Anterior cingulate cortex (tissue), 58 donors: ENCODE measurements at regions not wholly inside any gene's neighbourhood (a gene's known extent, or its start where the extent isn't known, plus 50 kb on each side); places are given as distances from the start of the nearest gene placed in this dataset.
A peak's percentile ranks its signal among the peaks of the same experiment; 100 is the strongest.

Experiments used
- DNase-seq, 58 donors: peaks; one replicate each; lab custom pipeline; 2025; lab: John Stamatoyannopoulos, UW

DNA sequence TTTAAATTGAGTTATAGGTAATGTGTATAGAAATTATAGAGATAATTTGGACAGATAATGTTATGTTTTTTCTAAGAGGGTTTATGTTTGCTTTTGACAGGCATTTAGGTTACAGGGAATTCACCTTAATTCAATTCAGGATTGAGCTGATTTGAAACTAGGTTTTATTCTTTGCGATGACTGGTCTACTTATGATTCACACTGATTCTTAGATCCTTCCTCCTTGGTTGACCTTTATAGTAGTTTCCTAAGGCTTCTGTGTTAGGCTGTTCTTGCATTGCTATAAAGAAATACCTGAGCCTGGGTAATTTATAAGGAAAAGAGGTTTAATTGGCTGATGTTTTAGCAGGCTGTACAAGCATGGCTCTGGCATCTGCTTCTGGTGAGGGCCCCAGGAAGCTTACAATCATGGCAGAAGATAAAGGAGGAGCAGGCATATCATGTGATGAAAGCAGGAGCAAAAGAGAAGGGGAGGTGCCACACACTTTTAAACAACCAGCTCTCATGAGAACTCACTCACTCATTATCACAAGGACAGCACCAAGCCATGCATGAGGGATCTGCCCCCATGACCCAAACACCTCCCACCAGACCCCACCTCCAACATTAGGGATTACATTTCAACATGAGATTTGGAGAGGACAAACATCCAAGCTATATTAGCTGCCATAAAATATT, 155.0 kb upstream of the SFRP2 start:
- no peak for DNase-seq

DNA sequence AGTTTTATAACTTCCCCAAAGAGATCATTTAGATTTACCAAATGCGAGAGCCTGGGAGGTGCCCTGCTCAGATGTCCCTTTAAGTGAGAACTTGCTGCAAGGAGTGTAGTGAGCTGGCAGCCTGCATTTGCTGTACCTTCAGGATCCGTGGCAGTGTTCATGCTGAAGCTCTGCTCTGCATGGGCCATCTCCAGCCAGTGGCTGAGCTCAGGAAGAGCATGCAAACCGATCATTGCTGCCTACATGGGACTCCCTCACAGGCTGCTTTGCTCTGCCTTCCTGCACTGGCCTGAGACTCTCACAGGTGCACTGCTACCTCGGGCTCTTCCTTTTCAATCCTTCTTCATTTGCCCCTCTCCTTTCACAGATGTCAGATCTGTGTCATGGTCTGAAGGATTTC, 152.0 kb upstream of the SFRP2 start:
- DNase-seq, result no peak

DNA sequence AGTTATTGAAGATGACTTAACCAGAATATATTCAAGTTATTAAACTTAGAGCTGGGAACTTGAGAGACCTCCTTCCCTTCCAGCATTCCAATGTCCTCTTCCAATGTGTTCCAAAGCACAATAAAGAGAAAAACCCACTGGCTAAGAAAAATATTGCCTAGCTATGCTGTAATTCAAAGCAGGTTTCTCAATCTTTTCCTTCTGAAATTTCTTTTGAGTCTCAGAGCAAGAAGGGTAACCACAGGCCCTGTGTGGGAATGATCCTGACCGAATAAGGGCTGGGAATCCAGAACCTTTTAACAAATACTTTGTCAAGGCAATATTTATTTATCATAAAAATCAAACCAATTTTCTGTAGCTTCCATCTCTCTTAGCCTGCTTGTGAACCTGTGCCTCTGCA, 150.7 kb upstream of the SFRP2 start:
- no peak for DNase-seq

DNA sequence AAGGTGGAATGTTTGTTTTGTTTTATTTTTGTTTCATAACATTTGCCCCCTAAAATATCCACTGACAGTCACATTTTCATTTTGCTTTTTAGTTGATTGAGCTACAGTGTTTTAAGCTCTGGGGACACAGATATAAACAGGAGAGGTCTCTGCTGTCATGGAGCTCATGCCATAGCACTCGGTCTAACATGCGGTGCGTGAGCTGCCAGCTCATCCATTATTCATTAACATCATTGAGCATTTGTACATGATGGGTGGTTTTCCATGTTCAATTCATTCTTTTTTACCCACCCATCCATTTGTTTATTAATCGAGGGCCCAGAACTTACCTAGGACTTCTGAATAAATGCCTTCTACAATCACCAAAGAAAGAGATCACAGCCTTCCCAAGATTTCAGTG, 150.1 kb upstream of the SFRP2 start:
- DNase-seq, result no peak

DNA sequence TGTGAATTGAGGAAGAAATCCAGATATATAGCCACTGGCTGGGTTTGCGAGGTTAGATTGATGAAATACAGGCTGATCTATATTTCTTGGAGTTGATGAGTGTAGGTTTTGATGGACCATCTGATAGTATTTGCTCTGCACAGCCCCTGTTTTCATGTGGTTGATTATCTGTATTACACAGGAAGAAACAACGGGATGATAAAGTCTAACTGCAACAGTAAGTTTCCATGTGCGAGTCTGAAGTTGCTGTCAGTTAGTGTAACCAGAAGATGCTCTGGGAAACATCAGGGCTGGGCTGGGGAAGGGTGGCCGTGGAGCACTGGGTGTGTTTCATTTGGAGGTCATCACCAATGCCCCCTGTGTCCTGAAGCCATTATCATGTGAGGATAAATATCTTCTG, 148.4 kb upstream of the SFRP2 start:
- DNase-seq, result no peak

DNA sequence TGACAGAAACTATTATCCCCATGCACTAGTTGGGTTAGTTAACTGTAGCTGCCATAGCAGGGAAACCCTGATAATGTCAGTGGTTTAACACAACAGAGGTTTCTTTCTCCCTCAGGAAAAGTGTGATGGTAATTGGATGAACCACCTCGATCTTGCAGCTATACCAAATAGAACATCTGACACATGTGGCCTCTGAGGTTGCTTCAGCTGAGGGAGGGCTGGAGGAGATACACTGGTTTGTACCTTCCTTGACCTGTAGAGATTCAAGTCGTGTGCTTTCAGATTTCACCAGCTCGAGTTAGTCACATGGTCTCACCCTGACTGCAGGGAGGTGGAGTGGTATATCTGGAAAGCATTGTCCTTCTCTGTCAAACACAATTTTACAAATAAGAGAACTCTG, 147.2 kb upstream of the SFRP2 start:
- DNase-seq, result no peak

DNA sequence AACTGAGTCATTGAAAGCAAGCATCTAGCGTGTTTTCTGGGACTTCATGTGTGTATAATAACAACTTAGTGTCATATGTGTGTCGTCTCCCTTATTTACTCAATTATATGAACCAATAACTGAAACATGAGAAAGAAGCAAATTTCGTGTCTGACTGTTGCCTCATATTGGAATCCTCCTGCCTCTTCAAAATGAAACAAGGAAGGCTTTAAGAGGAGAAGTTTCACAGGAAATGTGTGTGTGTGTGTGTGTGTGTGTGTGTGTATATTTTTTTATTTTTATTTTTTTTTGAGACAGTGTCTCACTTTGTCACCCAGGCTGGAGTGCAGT, 145.8 kb upstream of the SFRP2 start:
- DNase-seq, result no peak

DNA sequence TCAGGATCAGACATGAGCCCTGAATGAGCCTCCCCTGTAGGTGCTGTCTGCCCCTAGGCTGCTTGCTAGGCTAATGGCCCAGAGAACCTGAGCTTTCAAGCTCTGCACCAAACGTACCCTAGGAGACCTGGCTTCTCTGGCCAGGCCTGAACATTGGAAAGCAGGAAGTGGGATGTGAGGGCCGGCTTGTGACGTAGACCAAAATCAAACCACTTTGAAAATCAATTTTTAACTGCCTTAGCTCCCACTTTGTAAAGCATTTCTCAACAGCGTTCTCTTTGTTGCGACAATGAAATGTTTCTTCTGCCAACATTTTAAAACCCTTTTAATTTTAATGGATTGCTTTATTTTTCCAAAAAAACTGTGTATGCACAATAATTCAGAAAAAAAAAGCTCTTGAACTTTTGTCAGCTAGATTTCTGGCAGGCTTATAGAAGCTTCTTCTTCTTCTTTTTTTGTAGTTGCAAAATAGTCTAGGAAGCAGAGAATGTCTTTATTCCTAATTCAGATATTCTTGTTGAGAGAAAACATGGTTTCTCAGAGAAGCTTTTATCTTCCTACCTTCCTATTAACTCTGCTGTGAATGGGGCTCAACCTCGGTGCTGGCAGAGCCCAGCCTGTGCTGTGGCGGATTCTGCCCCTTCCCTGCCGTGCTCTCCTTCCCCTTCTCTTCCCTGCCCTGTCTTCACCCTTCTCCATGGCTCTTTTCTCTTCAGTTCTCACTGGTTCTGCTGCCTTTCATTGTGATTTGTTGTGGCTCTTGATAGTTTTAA, 145.2 kb upstream of the SFRP2 start:
- peak in 1 of 58 donors; percentile 9 for DNase-seq

DNA sequence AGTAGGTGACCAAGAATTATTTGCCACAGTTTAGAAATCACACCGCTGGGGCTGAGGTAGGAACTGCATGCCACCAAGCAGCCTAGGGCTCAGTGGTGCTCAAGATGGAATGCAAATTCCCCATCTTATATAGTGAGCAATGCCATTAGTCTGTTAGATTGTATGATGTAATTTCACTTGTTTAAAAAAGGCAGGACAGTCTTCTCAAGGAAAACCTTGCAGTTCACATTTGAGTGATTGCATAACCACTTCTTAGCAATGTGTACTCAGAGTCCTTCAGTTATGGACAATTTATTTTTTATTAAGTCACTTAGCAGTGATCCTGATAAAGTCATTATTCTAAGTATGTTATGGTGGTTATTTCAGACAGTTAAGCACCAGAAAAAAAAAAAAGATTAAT, 142.9 kb upstream of the SFRP2 start:
- DNase-seq, result no peak

DNA sequence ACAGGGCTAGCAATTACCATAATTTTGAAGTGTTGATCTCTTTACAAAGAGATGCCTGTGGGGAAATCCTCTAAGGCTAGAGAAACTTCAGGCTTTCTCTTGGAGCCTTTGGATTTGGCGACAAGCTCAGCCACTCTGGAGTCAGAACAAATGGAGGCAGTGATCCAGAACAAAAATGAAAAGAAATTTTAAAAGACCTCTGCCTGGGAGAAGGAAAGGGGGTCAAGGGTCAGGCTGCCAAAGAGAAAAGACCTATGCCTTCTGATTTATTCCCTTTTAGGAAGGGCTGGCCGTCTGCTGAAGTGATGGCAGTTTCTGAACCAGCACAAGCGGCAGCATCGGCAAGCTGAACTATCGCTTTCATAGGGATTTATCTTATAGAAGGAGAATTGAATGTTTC, 140.8 kb upstream of the SFRP2 start:
- DNase-seq, result peak in 4 of 58 donors; percentile 2 to 18 (median 10)

DNA sequence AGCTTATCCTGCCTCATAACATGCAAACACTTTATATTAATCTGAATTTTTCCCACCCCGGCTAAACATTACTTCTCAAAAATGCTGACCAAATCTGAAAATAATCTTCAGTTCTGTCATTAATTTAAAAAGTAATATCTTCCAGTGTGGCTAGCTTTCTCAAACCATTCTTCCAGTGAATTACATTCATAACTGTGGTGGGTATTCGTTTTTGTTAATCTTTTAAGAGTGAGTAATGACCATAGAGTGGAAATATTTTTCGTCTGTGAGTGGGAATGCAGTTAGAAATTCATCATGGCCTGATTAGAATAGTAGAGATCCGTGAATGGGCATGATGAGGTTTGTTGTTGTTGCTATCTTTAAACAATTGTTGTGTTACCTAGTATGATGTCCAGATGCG, 138.6 kb upstream of the SFRP2 start:
- DNase-seq, result no peak

DNA sequence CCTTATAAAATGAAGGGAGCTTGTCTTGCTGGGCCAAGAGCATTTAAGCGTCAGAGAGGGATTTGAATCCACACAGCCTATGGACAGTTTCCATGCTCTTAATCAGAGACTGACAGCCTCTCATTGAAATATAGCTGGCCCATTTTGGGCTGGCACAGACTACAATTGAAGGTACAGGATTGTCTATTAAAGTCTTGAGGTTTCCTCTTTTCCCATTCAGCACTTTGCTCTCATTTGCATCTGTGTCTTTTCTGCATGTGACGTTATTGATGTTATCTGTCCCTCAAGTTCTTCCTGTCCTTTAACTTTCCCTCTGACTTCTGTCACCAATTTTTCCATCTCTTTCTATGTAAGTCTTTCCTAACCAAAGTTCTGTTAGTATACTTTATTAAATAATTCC, 133.3 kb upstream of the SFRP2 start:
- DNase-seq, result no peak

DNA sequence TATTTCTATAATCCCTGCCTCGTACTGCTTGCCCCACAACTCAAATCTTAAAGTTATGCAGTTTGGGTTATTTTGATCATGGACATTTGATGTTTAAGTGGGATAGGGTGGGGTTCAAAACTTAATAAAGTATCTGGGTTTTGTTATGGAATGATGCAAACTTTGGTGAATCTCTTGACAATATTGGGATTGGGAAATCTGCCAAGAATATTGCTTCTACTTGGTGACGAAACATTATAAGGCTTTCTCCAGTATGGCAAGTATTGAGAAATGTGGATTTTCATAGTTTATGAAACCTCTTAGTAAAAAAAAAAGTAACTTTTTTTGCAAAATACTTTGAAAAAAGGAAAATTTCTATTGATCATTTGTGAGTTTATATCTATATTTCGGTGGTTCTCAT, 130.8 kb upstream of the SFRP2 start:
- no peak for DNase-seq

DNA sequence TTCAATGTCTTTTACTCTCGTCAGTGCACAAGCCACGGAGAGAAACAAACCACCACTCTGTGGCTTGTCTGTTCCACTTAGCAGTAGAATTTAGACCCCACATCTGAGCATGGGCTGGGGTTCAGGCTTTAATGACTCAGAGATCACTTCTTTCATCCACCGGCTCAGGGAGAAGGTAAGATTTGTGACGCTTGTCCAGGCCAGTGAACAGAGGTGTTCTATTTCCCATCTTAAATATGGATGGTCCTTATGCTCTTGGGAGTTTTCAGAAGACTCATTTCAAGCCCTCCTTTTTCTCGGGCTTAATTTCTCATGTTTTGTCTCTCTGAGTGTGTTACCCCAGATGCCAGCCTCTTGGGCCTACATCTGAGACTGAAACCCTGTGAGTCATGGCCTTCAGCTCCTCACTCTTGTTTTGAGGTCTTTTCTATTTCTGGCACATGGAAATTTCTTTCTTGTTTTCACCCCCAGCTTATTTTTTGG, 127.4 kb upstream of the SFRP2 start:
- no peak for DNase-seq

DNA sequence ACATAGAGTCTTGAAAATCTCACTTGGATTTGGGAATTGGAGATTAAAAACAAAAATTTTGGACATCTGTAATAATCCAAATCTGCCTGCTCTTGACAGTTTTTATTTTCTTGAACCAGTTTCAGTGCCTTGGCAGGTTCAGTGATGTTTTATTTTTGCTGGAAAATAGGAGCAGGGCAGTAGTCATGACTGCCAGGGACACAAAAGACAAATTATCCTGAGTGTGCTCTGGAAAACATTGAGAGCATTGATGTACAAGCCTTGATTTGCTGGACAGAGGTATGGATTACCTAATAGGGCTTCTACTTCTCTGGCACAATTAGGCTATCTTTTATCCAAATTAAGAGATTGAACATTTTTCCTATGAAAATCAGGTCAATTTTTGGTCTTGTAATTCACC, 123.4 kb upstream of the SFRP2 start:
- no peak for DNase-seq

DNA sequence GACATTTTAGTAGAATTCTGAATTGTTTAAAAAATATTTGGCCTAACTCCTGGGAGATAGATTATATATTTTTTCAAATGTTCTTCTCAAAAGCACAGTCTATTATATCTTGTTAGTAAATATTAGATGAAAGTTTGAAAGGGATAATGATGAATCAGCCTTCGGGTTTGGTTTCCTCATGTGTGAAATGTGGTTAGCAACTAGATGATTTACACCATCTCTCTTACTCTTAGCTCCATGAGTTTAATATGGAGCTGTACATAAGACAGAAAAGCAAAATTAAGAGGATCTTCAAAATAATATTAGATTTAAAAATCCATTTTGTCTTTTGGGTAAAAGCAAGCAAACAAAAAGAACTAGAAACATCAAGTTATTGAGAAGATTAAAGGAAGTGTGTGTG, 120.8 kb upstream of the SFRP2 start:
- no peak for DNase-seq

DNA sequence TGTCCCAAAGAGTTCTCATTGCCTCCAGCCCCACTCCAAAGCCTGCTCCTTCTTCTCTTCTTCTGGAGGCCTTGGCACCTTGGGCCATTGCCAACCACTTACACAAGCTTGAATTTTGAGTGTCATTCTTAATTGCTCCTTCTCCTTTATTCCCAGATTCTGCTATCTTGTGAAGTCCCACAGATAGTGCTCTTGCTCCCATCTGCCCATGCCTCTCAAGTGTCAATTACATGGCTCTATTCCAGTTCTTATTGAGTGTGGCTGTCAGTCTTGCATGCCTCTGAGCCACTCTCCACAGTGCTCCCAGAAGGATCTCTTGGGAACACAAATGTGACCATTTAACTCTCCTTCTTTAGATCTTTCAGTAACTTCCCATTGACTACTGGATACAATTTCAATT, 117.3 kb upstream of the SFRP2 start:
- DNase-seq, result no peak

DNA sequence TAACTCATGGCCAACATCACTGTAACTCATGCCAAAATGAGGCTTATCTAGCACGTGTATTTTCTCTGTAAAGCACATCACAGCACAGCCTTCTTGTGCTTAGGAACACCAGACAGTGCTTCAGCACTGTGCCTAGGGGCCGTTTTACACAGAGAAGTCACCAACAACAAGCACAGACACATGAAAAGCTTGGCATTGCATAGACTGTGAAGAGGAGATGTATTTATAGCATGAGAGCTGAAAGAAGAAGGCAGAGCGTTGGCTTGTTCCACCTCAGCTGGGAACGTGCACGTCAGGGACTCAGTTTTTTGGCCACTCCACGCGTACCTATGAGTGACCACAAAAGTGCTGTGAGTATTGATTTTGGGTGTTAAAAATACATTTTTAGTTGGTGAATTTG, 116.3 kb upstream of the SFRP2 start:
- peak in 6 of 58 donors; percentile 3 to 52 (median 16) for DNase-seq

DNA sequence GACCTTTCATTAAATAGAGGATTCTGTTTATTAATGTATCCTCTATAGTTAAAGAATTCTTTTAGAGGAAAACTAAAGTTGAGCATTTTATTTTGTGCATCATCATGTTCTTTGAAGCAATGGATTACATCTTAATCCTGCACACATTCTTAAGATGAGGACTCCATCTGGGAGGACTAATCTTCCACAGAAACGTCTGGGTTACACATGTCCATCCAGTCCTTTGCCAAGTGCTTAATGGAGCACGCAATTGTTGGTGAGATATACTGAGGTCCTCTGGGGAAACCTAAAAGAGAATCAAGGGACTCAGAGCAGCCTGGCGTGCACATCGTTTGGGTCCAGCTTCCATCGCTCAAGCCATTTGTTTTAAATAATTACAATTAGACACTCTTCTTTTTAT, 115.1 kb upstream of the SFRP2 start:
- no peak for DNase-seq

DNA sequence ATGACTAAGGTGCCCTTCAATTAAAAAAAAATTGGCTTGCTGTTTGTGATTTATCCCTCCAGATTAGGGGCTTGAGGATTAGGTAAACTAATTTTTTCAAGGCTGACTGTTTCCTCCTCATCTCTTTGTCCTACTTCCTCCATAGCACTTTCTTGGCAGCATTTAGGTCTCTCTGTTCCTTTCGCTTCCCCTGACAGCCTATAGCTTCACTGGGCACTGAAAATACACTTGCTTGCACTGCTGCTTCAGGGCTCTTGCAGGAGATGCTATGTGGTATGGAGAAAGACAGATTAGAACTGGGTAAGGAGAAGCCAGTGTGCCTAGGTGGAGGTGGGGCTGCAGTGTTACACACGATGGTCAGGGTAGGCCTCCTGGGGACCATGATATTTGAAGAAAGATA, 112.3 kb upstream of the SFRP2 start:
- peak in 3 of 58 donors; percentile 4 to 8 (median 7) for DNase-seq

DNA sequence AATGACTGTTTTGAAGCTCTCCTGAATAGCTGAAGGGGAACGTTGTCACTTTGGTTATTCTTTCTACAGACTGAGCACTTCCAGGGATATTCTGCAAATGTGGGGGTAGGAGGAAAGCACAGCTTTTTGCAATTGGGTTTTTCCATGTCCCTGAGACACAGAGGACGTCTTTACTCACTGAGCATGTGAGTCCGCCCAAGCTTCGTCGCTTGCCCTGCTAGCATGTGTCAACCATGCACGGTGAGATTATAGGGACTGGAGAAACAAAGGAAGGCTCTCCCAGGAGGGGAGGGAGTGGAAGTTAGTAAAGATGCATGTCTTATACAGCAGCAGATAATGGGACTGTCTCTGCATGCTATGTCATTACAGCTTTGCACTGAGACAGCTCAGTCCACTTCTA, 111.5 kb upstream of the SFRP2 start:
- DNase-seq, result peak in 1 of 58 donors; percentile 17

DNA sequence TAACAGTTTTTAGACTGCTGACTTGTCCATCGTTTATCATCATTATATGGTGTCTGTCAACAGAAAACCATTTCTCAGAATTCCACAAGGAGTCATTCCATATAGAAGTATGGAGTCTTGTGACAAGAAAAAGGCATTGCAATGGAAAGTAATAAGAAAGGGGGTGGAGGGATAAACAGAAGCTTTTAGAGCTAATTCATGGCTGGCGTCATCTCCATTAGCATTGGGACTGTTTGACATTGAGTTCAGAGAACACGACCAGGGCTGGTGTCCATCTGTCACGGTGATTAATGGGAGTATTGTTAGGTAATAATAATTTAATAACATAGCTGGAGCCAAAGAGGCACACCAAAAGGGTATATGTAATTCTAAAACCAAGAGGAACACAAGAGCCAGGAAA, 101.9 kb upstream of the SFRP2 start:
- no peak for DNase-seq
